ENCODE measurements at regions not wholly inside any gene's neighbourhood (a gene's known extent, or its start where the extent isn't known, plus 50 kb on each side); places are given as distances from the start of the nearest gene placed in this dataset.

GRCh38 chr13:107421951-107422350 lies 793.4 kb downstream of the LIG4 start:
- Histone ChIP-seq H3K27ac (ENCODE audit: low read depth, low read length) (no peak overlapping the region), H3K36me3 (ENCODE audit: insufficient read depth, low read length) (no peaks in the 10 kb centered on the region), H3K4me1 (ENCODE audit: insufficient read depth, low read length) (no peaks in the 10 kb centered on the region), H3K9me3 (ENCODE audit: control insufficient read depth in 1 of 2, low read length in 2 of 2) (no peaks in the 10 kb centered on the region), H3K27me3 (ENCODE audit: insufficient read depth, low read length) (no peaks in the 10 kb centered on the region), H3K4me3 (ENCODE audit: low read length in 2 of 2) (no peak overlapping the region)
- no peak overlapping the region for H3K4me3 Mint-ChIP-seq
- H3K27me3 Mint-ChIP-seq, result no peaks in the 10 kb centered on the region
- ChIA-PET CTCF (ENCODE audit: partially characterized antibody) (no interaction called here), POLR2A (ENCODE audit: partially characterized antibody) (no interaction called here)
- H3K27ac Mint-ChIP-seq, result no peak overlapping the region
- DNase-seq, result no peak
- intact Hi-C loops (cut with micrococcal nuclease), result no loop called here
- H3K36me3 Mint-ChIP-seq, result no peaks in the 10 kb centered on the region
- H3K9me3 Mint-ChIP-seq, result peaks cover 0 to 8% (median 4%) of the 10 kb centered on the region in 8 donors
- no peaks in the 10 kb centered on the region for H3K4me1 Mint-ChIP-seq

- Mint-ChIP-seq H3K27ac (no peak overlapping the region), H3K4me1 (no peaks in the 10 kb centered on the region), H3K9me3 (peaks cover 0 to 15% (median 4%) of the 10 kb centered on the region in 8 donors), H3K27me3 (no peaks in the 10 kb centered on the region), H3K36me3 (no peaks in the 10 kb centered on the region), H3K4me3 (no peak overlapping the region)
- no peak for DNase-seq
- CTCF ChIA-PET (ENCODE audit: partially characterized antibody), result no interaction called here
- POLR2A ChIA-PET (ENCODE audit: partially characterized antibody), result no interaction called here
- Histone ChIP-seq H3K27me3 (ENCODE audit: insufficient read depth, low read length) (no peaks in the 10 kb centered on the region), H3K9me3 (ENCODE audit: control insufficient read depth in 1 of 2, low read length in 2 of 2) (no peaks in the 10 kb centered on the region), H3K36me3 (ENCODE audit: insufficient read depth, low read length) (no peaks in the 10 kb centered on the region), H3K4me1 (ENCODE audit: insufficient read depth, low read length) (no peaks in the 10 kb centered on the region), H3K27ac (ENCODE audit: low read depth, low read length) (no peak overlapping the region), H3K4me3 (ENCODE audit: low read length in 2 of 2) (no peak overlapping the region)
- intact Hi-C loops (cut with micrococcal nuclease), result no loop called here
These were observed 794.3 kb downstream of the LIG4 start for GRCh38 chr13:107421028-107421427.

- no peaks in the 10 kb centered on the region for H3K36me3 Mint-ChIP-seq
These were observed 802.3 kb downstream of the LIG4 start for GRCh38 chr13:107413005-107413404.

GRCh38 chr13:107407074-107407473 lies 808.3 kb downstream of the LIG4 start:
- no peaks in the 10 kb centered on the region for H3K27me3 ChIP-seq (ENCODE audit: insufficient read depth, low read length)
- Mint-ChIP-seq H3K27me3 (no peaks in the 10 kb centered on the region), H3K4me3 (no peak overlapping the region), H3K36me3 (no peaks in the 10 kb centered on the region), H3K9me3 (peaks cover 0 to 8% (median 4%) of the 10 kb centered on the region in 8 donors), H3K4me1 (no peaks in the 10 kb centered on the region), H3K27ac (no peak overlapping the region)
- no peaks in the 10 kb centered on the region for H3K4me1 ChIP-seq (ENCODE audit: insufficient read depth, low read length)
- CTCF ChIA-PET (ENCODE audit: partially characterized antibody), result no interaction called here
- intact Hi-C loops (cut with micrococcal nuclease), result no loop called here
- no peak for DNase-seq
- H3K36me3 ChIP-seq (ENCODE audit: insufficient read depth, low read length), result no peaks in the 10 kb centered on the region
- POLR2A ChIA-PET (ENCODE audit: partially characterized antibody), result no interaction called here
- H3K4me3 ChIP-seq (ENCODE audit: low read length in 2 of 2), result no peak overlapping the region
- no peaks in the 10 kb centered on the region for H3K9me3 ChIP-seq (ENCODE audit: control insufficient read depth in 1 of 2, low read length in 2 of 2)
- no peak overlapping the region for H3K27ac ChIP-seq (ENCODE audit: low read depth, low read length)

More at GRCh38 chr13:107413005-107413404, 802.3 kb downstream of the LIG4 start:
- Histone ChIP-seq H3K4me3 (ENCODE audit: low read length in 2 of 2) (no peak overlapping the region), H3K9me3 (ENCODE audit: control insufficient read depth in 1 of 2, low read length in 2 of 2) (no peaks in the 10 kb centered on the region), H3K27ac (ENCODE audit: low read depth, low read length) (no peak overlapping the region), H3K4me1 (ENCODE audit: insufficient read depth, low read length) (no peaks in the 10 kb centered on the region), H3K36me3 (ENCODE audit: insufficient read depth, low read length) (no peaks in the 10 kb centered on the region), H3K27me3 (ENCODE audit: insufficient read depth, low read length) (no peaks in the 10 kb centered on the region)
- Mint-ChIP-seq H3K27me3 (no peaks in the 10 kb centered on the region), H3K27ac (no peak overlapping the region), H3K4me3 (no peak overlapping the region), H3K4me1 (no peaks in the 10 kb centered on the region), H3K9me3 (peaks cover 0 to 9% (median 2%) of the 10 kb centered on the region in 8 donors)
- CTCF ChIA-PET (ENCODE audit: partially characterized antibody), result no interaction called here
- DNase-seq, result no peak
- POLR2A ChIA-PET (ENCODE audit: partially characterized antibody), result no interaction called here
- intact Hi-C loops (cut with micrococcal nuclease), result no loop called here

- H3K27me3 Mint-ChIP-seq, result no peaks in the 10 kb centered on the region
- no peak overlapping the region for H3K27ac Mint-ChIP-seq
- ChIA-PET CTCF (ENCODE audit: partially characterized antibody) (no interaction called here), POLR2A (ENCODE audit: partially characterized antibody) (no interaction called here)
- no peak for DNase-seq
- H3K27me3 ChIP-seq (ENCODE audit: insufficient read depth, low read length), result no peaks in the 10 kb centered on the region
- H3K4me3 Mint-ChIP-seq, result no peak overlapping the region
- no peaks in the 10 kb centered on the region for H3K36me3 Mint-ChIP-seq
- H3K4me1 ChIP-seq (ENCODE audit: insufficient read depth, low read length), result no peaks in the 10 kb centered on the region
- H3K9me3 Mint-ChIP-seq, result peaks cover 0 to 5% (median under 1%) of the 10 kb centered on the region in 8 donors
- peaks cover 0 to 3% of the 10 kb centered on the region in 2 donors for H3K9me3 ChIP-seq (ENCODE audit: control insufficient read depth in 1 of 2, low read length in 2 of 2)
- H3K27ac ChIP-seq (ENCODE audit: low read depth, low read length), result no peak overlapping the region
- H3K4me3 ChIP-seq (ENCODE audit: low read length in 2 of 2), result no peak overlapping the region
- no peaks in the 10 kb centered on the region for H3K36me3 ChIP-seq (ENCODE audit: insufficient read depth, low read length)
- intact Hi-C loops (cut with micrococcal nuclease), result no loop called here
- no peaks in the 10 kb centered on the region for H3K4me1 Mint-ChIP-seq
These were observed 819.2 kb downstream of the LIG4 start for GRCh38 chr13:107395927-107396662.

- Histone ChIP-seq H3K9me3 (ENCODE audit: control insufficient read depth in 1 of 2, low read length in 2 of 2) (peaks cover 0 to 3% of the 10 kb centered on the region in 2 donors), H3K27ac (ENCODE audit: low read depth, low read length) (no peak overlapping the region), H3K27me3 (ENCODE audit: insufficient read depth, low read length) (no peaks in the 10 kb centered on the region), H3K4me1 (ENCODE audit: insufficient read depth, low read length) (no peaks in the 10 kb centered on the region), H3K36me3 (ENCODE audit: insufficient read depth, low read length) (no peaks in the 10 kb centered on the region), H3K4me3 (ENCODE audit: low read length in 2 of 2) (no peak overlapping the region)
- H3K4me3 Mint-ChIP-seq, result no peak overlapping the region
- no peaks in the 10 kb centered on the region for H3K27me3 Mint-ChIP-seq
- H3K9me3 Mint-ChIP-seq, result peaks cover 0 to 10% (median 0%) of the 10 kb centered on the region in 8 donors
- no peaks in the 10 kb centered on the region for H3K4me1 Mint-ChIP-seq
- no peaks in the 10 kb centered on the region for H3K36me3 Mint-ChIP-seq
- intact Hi-C loops (cut with micrococcal nuclease), result no loop called here
- CTCF ChIA-PET (ENCODE audit: partially characterized antibody), result no interaction called here
- no peak overlapping the region for H3K27ac Mint-ChIP-seq
- no peak for DNase-seq
- POLR2A ChIA-PET (ENCODE audit: partially characterized antibody), result no interaction called here
These were observed 823.1 kb downstream of the LIG4 start for GRCh38 chr13:107392205-107392604.

GRCh38 chr13:107387525-107387924 lies 819.6 kb upstream of the ARGLU1 start:
- POLR2A ChIA-PET (ENCODE audit: partially characterized antibody), result no interaction called here
- Histone ChIP-seq H3K27me3 (ENCODE audit: insufficient read depth, low read length) (no peaks in the 10 kb centered on the region), H3K27ac (ENCODE audit: low read depth, low read length) (no peak overlapping the region), H3K4me3 (ENCODE audit: low read length in 2 of 2) (no peak overlapping the region), H3K4me1 (ENCODE audit: insufficient read depth, low read length) (no peaks in the 10 kb centered on the region), H3K36me3 (ENCODE audit: insufficient read depth, low read length) (no peaks in the 10 kb centered on the region), H3K9me3 (ENCODE audit: control insufficient read depth in 1 of 2, low read length in 2 of 2) (peaks cover 0 to under 1% of the 10 kb centered on the region in 2 donors)
- no peaks in the 10 kb centered on the region for H3K4me1 Mint-ChIP-seq
- H3K36me3 Mint-ChIP-seq, result no peaks in the 10 kb centered on the region
- H3K27me3 Mint-ChIP-seq, result no peaks in the 10 kb centered on the region
- H3K4me3 Mint-ChIP-seq, result no peak overlapping the region
- H3K9me3 Mint-ChIP-seq, result peaks cover 0 to 10% (median 1%) of the 10 kb centered on the region in 8 donors
- intact Hi-C loops (cut with micrococcal nuclease), result no loop called here
- CTCF ChIA-PET (ENCODE audit: partially characterized antibody), result no interaction called here
- no peak for DNase-seq
- no peak overlapping the region for H3K27ac Mint-ChIP-seq

Measured in CD4-positive, alpha-beta memory T cell (primary cell).